H54 (cell line): ENCODE measurements at regions not wholly inside any gene's neighbourhood (a gene's known extent, or its start where the extent isn't known, plus 50 kb on each side); places are given as distances from the start of the nearest gene placed in this dataset.
"Not testable (repeated sequence)": the region's sequence is repeated elsewhere in the genome, so short reads cannot be mapped to it uniquely, and the experiment has no call there.

ENCODE experiments used
- DNase-seq: peaks from one replicate; pipeline ENCODE4 v3.0.0; 2011; ENCODE audit warnings: low spot score, mixed read lengths; ENCODE audit not compliant: insufficient read length
- FAIRE-seq: peaks from 3 replicates; lab custom pipeline; 2011; peaks lifted over from hg19 to GRCh38; lab: Jason Lieb, UNC

DNA sequence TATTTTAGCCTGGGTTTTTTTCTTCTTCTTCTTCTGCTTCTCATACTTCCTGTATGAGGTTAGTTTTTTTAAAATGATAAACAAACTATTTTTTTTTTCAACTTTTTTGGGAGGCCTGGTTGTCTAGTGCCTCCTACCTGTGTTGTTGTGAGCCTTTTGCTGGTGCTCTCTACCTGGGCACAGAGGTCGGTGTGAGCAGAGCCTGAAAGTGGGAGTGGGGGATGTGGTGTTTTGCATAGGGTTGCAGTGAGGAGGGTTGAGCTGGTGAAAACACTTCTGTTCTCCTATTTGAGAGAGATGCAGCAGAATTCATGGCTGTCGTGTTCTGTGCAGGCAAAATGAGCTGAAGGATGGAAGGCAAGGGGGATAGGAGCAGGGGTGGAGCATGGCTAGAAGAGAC is 232.7 kb upstream of the PLGLB2 start:
- DNase-seq, FAIRE-seq: not testable (repeated sequence)

DNA sequence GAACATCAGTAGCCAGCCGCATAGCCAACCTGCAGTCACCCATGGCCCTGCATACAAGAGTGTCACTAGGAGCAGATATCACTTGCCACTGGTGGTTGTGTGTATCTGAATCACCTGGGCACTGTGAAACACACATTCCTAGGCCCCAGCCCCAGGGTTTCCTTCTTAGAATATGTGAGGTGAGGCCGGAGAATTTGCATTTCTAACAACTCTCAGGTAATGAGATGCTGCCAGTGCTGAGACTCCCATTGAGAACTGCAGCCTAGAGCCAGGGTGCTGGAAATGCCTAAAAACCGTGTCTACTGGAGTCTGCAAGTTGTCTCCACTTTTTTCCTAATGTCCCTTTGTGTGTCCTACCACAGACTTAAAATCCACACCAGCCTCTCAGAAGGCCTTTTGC is 232.0 kb upstream of the PLGLB2 start:
- not testable (repeated sequence) for FAIRE-seq, DNase-seq

DNA sequence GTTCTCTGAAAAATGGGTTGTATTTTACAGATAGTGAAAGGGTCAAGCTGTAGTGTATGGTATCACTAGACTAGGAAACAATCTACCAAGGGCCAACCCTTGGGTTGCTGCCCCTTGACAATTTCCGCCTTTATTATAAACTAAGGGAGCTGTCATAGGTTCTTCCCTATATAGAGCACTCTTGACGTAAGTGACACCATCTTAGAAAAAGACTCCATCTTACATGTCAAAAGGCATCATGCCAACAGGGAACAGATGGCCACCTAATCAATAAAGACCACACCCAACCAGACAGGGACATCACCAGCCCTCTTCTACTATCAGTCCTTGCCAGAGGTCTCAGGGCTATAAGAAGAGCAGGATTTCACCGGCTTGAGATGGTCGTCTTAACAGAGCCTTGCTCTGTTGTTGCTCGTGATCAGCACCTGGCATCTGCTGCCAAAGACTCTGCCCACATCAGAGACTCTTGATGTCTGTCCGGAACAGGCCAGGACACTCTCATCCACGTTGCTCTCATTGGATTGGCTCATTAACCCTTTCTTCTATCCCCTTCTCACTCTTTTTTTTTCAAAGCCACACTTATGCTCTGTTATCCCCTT is 231.4 kb upstream of the PLGLB2 start:
- FAIRE-seq, DNase-seq: not testable (repeated sequence)

DNA sequence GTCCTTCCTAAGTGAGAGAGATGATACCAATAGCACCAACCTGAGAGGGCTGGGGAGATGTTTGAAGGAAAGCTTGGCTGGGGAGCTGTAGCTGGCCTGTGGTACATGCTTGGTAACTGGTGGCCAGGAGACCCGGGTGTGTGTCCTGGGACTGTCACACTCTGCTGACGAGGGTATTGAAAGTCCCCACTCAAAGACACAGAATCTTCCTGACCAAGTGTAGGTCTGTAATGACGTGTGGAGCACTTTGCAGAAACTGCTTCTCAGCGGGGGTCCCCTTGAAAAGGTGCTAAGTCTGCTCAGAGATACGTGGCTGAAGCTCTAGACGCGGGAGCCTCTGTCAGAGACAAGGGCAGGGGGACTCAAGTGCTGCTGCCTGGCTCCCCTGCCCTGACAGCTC is 230.4 kb upstream of the PLGLB2 start:
- not testable (repeated sequence) for DNase-seq, FAIRE-seq

GRCh38 chr2:87518066-87518465 is 229.8 kb upstream of the PLGLB2 start:
- FAIRE-seq, DNase-seq: not testable (repeated sequence)

DNA sequence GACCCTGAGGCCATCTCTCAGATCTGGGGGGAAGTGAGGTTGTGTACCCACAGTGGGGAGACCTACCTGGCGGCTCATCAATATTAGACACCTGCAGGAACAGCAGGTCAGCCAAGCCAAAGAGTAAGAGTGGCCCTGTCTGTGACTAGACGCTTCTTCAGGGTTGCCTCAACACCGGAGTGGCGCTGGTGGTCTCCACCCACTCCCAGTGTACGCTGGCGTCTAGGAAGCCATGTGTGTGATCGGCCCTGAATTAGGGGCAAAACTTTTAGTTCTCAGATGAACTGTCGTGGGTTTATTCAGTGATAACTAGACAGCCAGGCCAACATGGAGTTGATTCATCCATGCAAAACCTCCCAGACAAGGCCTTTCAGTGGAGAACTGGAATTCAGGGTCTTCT is 229.3 kb upstream of the PLGLB2 start:
- not testable (repeated sequence) for DNase-seq, FAIRE-seq

DNA sequence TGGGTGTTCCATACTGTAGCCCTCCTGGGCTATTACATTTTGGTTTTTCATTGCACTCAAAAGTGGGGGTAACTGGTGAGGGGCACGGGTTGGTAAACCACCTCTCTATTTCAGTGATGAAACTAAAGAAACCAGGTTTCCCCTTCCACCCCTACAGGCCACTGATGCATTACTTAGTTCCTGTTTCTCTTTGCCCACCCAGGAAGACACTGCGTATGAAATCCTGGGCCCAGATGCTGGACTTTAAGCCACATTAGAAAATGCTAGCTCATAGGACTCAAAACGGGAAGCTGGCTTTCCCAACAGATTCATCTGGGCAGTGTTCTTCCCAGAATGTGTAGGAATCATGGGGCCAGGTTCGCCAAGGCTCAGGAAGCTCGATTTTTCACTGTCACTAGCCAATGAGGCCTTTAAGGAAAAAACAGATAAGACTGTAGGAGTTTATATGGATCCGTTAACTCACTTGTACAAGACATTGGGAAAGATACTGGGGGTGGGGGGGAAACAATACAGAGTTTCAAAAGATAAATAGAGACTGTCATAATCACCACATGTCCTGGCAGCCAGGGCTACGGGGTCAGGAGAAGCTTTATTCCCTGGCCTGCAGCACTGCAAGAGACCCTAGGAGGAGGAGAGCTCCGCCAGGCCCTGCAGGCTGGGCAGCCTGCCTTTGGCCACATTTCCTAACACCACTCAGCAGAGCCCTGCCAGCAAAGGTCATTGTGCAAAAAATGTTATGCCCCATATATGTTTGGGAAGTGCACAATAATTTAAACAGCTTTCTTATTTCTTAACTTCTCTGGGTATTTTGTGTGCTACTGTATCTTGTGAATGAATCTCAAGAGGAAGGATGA is 228.5 kb upstream of the PLGLB2 start:
- DNase-seq, FAIRE-seq: not testable (repeated sequence)

GRCh38 chr2:87521057-87521456 is 226.8 kb upstream of the PLGLB2 start:
- not testable (repeated sequence) for FAIRE-seq, DNase-seq

DNA sequence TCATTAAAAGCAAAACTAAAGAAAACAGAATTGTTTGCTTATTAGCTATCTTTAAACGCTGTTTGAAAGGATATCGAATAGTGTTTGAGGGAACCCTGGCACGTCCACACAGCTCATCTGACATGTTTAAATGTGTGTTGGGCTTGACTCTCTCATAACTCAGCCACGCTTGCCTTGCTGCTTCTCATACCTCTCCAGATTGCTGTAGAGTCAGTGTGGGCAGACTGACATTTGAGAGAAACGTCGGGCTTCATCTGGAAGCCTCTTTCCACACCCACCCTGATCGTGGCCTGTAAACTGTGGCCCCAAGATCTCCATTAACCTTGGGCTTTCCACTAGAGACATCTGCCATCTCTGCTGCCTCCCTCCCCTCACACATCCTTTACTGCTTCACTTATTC is 226.4 kb upstream of the PLGLB2 start:
- not testable (repeated sequence) for FAIRE-seq, DNase-seq

GRCh38 chr2:87524619-87525188 is 223.2 kb upstream of the PLGLB2 start:
- DNase-seq, FAIRE-seq: not testable (repeated sequence)

DNA sequence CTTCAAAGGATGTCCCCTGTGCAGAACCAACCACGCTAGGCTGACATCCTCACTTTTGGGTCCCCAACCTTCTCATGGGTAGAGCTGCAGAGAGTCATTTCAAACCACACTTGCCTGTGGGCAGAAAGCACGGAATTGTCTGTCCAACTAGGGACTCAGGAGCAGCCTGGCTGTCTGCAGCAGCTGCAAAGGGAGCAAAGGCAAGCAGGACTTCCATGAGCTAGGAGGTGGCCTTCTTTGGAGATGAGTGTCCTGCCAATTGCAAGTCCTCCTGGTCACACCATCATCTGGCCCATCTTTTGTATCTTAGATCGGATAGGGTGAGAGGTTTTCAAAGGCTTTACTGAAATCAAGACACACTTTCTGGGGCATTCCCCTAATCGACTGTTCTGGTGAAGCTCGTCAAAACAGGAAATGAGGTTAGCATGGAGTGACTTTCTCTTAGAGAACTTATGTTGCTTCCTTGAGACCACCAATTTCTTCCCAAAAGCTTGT is 222.3 kb upstream of the PLGLB2 start:
- not testable (repeated sequence) for DNase-seq, FAIRE-seq

DNA sequence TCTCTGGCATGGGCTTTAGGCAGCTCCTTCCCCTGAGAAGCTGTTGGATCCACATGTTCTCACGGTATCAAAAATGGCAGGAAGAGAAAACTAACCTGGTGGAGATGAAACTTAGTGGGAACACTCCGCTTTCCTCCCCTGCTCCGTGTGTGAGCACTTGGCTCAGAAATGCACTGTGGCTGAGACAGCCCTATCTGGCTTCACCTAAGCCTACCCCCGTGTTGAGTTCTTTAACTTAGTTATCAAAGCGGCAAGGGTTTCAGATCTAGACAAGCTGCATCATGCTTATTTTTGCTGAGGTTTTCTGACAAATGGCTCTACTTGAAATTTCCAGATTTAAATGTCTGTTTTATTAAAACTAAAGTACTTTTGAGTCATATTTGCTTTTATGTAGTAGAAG is 221.6 kb upstream of the PLGLB2 start:
- not testable (repeated sequence) for FAIRE-seq

GRCh38 chr2:87531968-87532715 is 215.7 kb upstream of the PLGLB2 start:
- not testable (repeated sequence) for FAIRE-seq, DNase-seq

More for the DNA sequence above, 221.6 kb upstream of the PLGLB2 start:
- DNase-seq = not testable (repeated sequence)

DNA sequence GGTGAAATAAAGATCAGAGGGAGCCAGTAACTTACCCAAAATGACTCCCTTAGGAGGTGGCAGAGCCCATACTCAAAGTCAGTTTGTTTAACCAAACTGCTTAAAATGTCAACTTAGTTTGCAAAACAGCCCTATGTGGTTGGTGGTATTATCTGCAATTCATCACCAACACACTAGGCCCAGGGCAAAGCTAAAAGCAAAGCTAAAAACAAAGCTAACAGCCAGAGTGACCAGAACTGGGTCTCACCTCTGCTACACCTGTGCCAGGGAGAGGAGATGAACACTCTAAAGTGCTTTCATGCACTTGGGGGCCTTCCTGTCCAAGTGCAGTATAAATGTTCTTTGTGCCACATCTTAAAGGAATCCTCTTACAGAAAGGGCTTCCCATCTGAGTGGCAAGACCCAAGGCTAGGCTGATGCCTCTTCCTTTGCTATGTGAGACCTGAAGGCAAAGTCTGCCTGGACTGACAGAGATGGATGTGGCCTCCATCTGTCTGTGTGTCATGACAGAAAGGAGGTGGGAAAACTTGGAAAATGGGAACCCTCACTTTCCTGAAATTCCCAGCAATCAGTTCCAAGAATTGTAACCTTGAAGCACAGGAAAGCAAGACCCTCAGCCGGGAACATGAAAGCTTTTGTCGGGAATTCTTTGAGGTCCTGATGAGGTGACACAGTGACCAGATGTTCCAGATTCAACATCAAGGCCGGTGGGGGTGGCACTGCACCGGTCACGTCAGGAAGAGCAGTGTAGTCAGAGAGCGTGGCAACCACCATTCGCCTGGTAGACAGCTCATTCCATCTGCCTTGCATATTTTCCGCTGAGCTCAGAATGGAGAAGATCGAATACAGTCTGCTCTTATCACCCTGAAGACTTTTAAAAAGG is 214.3 kb upstream of the PLGLB2 start:
- DNase-seq, FAIRE-seq: not testable (repeated sequence)

GRCh38 chr2:87534273-87534889 is 213.5 kb upstream of the PLGLB2 start:
- DNase-seq, FAIRE-seq: not testable (repeated sequence)

GRCh38 chr2:87536427-87536826 is 211.5 kb upstream of the PLGLB2 start:
- not testable (repeated sequence) for FAIRE-seq, DNase-seq

DNA sequence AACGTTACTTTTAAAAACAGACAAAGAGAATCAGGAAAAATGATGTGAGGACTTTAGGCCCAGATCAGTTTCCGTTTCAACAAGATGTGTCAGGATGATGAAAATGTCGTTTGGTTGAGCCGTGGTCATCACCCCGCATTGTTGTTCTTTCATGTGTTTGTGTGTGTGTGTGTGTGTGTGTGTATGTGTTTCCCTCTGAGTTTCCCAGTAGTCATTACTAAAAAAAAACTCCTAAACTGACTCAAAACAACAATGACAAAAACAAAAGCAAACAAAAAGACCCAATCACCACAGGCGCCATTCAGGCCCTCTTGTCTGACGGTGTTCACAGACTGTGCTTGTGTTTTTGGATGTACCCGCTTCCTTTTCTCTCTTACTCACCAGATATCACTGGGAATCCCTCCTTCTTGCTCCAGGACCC is 210.6 kb upstream of the PLGLB2 start:
- DNase-seq = not testable (repeated sequence)

DNA sequence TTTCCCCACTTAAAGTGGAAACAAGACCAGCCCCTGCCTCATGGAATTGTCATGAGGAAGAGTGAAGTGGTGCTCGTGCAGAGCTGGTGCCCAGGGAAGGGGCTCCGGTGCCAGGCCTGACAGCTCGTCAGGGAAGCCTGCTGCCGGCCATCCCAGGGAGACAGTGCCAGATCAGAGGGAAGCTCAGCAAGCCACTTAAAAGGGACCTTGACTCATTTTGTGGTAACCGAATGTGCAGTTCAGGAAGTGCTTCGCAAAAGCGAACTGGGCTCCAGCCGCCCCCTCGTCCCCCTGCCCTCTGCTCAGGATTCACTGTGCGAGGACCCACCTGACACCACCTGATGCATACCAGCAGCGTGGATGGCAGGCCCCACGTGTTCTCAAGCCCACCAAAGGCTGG is 209.6 kb upstream of the PLGLB2 start:
- not testable (repeated sequence) for FAIRE-seq, DNase-seq

More for the DNA sequence above, 210.6 kb upstream of the PLGLB2 start:
- FAIRE-seq = not testable (repeated sequence)
